Suprapubic skin (tissue), 4 donors: ENCODE measurements at regions not wholly inside any gene's neighbourhood (a gene's known extent, or its start where the extent isn't known, plus 50 kb on each side); places are given as distances from the start of the nearest gene placed in this dataset.

Experiments
- POLR2A ChIP-seq, 2 donors: fragments of 450-650 bp; IDR thresholded peaks; one replicate each; pipeline ENCODE4 v1.6.1; 2017; ENCODE audit warnings: antibody characterized with exemption in 2 of 2, mild to moderate bottlenecking in 2 of 2, moderate library complexity in 2 of 2
- POLR2AphosphoS5 ChIP-seq, 3 donors: sonication (generic); formaldehyde crosslinking; IDR thresholded peaks; one replicate each; pipeline ENCODE4 v1.6.1; 2017; ENCODE audit warnings: antibody characterized with exemption in 3 of 3
- TF ChIP-seq, protein P1 (sequence below), 2 donors: fragments of 200-600 bp in 1 of 2; fragments of 450-650 bp in 1 of 2; sonication (generic) in 1 of 2; IDR thresholded peaks; one replicate each; pipeline ENCODE4 v1.5.1; 2016 to 2019; ENCODE audit warnings: antibody characterized with exemption in 2 of 2, mild to moderate bottlenecking in 1 of 2, moderate library complexity in 1 of 2

DNA sequence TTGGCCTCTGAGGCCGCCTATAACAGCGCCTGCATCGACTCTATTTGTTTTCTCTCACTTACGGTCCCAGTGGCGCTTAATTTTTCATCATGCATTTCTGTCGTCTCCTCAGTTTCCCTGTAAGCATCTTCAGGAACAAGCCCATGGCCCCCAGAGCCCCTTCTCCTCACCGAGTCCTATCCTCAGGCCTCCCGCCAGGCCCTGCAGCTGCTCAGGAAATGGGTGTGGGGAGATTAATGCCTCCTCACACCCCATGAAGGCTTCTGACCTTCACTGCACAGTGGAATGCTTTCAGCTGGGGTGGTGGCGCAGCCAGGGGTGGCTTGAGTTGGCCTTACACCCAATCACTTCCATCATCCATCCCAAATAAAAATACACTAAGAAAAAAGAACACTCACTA, 260.4 kb downstream of the FAM43A start:
- TF ChIP-seq, protein P1, sequence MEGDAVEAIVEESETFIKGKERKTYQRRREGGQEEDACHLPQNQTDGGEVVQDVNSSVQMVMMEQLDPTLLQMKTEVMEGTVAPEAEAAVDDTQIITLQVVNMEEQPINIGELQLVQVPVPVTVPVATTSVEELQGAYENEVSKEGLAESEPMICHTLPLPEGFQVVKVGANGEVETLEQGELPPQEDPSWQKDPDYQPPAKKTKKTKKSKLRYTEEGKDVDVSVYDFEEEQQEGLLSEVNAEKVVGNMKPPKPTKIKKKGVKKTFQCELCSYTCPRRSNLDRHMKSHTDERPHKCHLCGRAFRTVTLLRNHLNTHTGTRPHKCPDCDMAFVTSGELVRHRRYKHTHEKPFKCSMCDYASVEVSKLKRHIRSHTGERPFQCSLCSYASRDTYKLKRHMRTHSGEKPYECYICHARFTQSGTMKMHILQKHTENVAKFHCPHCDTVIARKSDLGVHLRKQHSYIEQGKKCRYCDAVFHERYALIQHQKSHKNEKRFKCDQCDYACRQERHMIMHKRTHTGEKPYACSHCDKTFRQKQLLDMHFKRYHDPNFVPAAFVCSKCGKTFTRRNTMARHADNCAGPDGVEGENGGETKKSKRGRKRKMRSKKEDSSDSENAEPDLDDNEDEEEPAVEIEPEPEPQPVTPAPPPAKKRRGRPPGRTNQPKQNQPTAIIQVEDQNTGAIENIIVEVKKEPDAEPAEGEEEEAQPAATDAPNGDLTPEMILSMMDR (IDR thresholded peaks at IDR 0.05) = no peak
- TF ChIP-seq POLR2A (IDR thresholded peaks at IDR 0.05) (no peak), POLR2AphosphoS5 (IDR thresholded peaks at IDR 0.05) (no peak)
